Stimulated activated CD4-positive, alpha-beta T cell treated with anti-CD3 and anti-CD28 coated beads, Interleukin-1b, Interleukin-23, amount 100 ng/mL, for 24 hours (primary cell): ENCODE measurements at regions not wholly inside any gene's neighbourhood (a gene's known extent, or its start where the extent isn't known, plus 50 kb on each side); places are given as distances from the start of the nearest gene placed in this dataset.

Experiments
- DNase-seq, 4 experiments: peaks; one replicate each; pipeline ENCODE4 v3.0.0-alpha.2; 2020; ENCODE audit warnings: low read depth in 4 of 4, low spot score in 1 of 4

DNA sequence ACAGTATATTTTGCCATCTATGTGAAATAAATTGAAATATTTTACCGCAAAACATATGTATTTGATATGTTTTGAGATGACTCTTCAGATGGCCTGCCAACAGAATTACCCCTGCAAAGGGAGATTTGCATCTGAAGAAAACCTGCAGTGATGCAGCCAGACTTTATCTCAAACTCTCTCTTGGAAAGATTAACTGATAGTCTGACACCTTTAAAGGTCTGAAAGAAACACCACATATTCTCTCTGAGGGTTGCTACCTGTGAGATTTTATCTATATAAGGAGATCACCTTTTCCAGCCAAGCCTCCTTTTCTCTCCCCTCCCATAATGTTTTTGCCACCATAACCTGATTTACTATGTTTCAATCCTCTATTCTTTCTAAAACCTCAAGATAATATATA lies 1106.3 kb upstream of the IGFBP7 start:
- DNase-seq = no peak

DNA sequence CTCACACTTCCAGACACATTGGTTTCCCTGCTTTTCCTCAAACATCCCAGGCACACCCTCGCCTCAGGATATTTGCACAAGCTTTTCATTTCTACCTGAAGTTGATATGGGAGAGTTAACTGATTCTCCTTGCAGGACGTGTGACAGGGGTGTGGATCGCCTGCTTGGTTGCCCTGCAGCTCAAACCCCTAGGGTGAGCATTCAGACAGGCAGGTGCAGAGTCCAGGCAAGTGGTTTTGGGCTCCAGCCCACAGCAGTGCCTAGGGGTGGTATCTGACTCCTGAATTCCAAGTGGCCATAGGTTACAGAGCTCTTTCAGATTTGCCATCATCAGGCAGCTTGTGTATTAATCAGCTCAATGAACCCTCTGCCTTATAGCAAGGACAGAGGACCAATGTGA lies 1104.2 kb upstream of the IGFBP7 start:
- no peak for DNase-seq

DNA sequence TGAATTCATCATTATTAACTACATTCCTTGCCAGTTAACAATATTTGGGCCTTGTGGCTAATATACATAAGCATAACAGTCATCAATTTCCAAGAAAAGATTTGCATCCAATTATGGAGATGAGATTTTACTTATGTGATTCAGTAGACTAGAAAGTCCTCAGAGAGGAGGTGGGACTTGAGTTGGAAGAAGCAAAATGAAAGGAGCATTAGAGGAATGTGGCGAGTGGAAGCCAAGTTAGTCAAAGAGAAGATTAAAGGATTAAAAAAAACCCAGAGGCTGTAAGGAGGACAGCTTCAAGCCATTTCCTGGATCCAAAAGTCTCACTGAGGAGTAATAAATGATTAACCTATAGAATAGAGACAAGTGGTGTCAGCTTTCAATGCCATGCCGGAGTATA lies 1099.4 kb upstream of the IGFBP7 start:
- DNase-seq = no peak

DNA sequence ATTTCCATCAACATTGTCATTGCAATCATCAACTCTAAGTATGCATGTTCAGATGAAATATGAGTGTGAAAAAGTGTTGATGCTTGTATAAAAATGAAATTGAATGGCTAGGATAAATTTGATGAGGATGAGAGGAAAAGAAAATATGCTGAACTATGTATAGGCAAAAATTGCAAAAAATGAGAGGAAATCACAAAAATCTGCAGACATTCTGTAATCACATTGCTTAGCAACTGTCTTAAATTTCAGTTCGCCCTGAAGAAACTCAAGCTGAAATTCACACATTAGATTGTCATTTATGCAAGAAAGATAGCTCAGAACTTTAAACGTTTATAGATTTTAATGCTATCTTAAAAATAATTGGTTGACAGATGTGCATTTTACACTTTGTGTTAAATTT lies 1098.8 kb upstream of the IGFBP7 start:
- DNase-seq = no peak

DNA sequence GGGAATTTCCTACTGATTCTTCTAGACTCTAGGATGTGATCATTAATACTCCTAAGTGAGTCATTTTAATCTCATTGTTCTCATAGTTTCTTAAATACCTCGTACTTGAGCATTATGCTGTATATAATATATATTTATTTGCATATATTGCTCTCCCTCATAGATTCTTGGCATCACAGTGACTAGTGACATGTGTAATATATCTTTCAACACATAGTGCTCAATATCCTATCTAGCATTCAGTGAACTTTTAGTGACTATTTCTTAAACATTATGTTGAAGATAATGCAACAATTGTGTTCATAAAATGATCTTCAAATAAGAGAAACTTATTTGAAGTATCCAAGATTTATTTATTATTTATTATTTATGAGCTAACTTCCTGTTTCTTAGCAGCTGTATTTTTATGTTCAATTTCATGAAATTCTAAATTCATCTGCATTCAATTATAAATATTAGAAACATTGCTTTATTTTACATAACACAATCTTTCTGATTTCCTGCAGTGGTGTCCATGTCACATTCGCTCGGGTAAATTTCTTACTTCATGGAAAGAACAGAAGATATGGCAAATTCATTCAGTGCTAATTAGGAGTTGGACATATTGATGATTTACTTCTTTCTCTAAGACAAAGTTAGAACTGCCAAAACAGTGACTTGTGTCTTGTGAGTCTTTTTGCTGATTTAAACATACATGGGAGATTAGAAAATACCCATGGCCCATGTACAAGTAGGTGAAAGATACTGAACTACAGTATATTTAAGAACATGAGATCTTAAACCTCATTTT lies 1095.5 kb upstream of the IGFBP7 start:
- DNase-seq = no peak

DNA sequence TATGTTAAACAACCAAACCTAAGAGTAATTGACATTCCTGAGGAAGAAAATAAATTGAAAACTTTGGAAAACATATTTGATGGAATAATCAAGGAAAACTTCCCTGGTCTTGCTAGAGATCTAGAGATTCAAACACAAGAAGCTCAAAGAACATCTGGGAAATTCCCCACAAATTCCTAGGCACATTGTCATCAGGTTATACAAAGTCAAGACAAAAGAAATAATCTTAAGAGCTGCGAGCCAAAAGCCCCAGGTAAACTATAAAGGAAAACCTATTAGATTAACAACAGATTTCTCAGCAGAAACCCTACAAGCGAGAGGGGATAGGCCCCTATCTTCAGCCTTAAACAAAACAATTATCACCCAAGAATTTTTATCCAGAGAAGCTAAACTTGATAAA lies 1082.0 kb upstream of the IGFBP7 start:
- no peak for DNase-seq

DNA sequence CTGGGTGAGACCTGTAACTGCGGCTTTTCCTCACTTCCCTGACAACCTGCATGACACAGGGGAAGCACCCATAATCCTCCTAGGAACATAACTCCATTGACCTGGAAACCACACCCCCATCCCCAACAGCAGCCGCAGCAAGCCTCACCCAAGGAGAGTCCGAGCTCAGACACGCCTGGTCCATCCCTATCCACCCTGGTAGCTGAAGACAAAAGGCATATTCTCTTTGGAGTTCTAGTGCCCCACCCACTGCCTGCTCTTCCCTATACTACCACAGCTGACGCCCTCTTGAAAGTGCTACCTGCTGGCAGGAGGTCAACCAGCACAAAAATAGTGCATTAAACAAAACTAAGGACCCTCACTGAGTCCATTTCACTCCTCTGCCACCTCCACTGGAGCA lies 1080.9 kb upstream of the IGFBP7 start:
- no peak for DNase-seq

DNA sequence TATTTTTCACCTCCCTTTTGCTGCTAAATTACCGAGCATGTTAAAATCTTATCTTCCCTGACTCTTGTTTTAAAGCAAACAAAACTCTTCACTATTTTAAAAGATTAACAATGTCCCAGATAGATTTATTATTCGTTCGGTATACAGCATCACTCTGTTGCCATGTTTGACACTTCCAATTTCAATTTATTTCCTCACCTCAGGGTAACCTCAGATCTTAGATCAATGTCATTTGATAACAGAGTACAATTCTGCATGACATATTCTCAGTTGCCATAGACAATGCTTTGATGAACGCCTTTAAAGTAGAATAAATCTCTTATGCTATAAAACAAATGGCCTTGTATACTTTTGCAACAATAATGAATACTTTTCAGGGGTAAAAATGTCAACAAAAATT lies 1078.1 kb upstream of the IGFBP7 start:
- DNase-seq = no peak

DNA sequence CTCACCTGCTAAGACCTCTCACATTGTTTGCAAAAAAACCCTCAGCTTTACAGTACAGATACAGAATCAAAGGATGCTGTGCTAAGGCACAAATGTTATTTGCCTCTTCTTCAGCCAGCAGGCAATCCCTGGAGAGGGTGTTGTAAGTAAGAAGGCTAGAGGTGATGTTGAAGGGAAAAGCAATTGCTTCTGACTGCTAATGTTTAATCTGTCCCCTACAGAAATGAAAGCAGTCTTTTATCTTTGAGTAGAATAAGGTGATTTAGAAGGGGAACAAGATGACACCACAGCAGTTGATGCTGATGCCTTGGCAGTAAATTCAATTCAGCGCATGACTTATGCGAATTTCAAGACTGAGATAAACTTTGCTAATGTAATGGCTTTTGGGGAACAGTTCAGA lies 1064.8 kb upstream of the IGFBP7 start:
- DNase-seq = no peak

DNA sequence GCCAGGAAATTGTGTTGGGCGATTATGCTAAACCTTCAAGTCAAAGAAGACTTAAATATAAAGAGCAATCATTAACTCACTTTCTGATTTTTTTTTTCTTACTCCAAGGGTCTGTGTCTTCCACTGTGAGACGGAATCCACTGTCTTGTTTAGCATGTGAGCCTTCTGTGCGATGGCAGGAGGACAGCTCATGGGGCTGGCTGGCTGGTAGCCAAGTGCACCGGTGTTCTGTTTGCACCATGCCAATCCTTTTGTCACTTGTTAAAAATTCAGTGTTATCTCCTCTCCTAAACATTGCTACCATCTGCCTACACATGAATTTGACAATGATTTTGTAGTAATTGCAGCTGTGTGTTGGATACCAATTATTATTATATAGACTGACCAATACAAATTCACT lies 1056.3 kb upstream of the IGFBP7 start:
- no peak for DNase-seq

DNA sequence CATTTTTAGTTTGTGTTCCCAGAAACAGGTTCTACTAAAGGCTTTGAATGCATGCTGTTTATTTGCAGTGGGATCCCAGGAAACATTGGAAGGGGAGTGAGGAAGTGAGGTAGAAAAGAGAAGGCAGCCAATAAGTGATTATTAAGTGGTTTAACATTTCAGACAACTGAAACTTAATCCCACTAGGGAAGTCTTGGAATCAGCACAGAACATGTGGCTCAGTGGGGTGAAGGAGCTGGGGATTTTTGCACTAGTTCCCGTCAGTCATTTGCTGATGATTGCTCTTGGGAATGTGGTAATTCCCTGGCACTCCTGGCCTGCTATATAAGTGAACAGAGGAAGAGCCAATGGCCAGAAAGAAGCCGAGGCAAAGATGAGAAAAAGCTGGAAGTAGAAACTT lies 1053.0 kb upstream of the IGFBP7 start:
- DNase-seq = no peak

DNA sequence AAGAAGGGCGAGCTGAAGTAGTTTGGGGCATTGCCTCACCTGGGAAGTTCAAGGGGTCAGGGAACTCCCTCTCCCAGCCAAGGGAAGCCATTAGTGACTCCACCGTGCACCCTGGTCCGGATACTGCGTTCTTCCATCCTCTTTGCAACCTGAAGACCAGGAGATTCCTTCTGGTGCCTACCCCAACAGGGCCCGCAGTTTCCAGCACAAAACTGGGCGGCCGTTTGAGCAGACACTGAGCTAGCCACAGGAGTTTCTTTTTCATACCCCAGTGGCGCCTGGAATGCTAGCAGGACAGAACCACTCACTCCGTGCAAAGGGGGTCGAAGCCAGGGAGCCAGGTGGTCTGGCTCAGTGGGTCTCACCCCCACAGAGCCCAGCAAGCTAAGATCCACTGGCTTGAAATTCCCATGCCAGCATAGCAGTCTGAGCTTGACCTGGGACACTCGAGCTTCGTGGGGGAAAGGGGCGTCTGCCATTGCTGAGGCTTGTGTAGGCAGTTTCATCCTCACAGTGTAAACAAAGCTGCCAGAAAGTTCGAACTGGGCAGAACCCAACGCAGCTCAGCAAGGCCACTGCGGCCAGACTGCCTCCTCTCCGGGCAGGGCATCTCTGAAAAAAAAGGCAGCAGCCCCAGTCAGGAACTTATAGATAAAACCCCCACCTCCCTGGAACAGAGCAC lies 1039.4 kb upstream of the IGFBP7 start:
- no peak for DNase-seq

DNA sequence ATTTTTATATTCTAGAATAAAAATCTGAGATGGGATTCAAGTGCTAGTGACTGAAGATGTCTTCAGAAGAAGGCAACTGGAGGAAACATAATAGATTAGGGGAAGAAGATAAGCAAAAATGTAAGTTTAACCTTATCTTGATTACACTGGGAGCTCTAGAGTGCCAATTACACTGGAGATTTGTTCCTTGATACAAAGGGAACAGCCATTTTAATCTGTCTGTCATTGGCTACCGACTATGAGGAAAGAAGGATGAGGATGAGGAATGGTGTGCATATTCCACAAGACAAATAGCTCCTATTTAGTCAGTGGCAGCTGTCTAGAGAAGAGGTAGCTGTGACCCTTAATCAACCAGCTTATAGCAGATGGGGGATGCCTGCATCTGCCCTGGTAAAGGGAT lies 1034.5 kb upstream of the IGFBP7 start:
- no peak for DNase-seq

DNA sequence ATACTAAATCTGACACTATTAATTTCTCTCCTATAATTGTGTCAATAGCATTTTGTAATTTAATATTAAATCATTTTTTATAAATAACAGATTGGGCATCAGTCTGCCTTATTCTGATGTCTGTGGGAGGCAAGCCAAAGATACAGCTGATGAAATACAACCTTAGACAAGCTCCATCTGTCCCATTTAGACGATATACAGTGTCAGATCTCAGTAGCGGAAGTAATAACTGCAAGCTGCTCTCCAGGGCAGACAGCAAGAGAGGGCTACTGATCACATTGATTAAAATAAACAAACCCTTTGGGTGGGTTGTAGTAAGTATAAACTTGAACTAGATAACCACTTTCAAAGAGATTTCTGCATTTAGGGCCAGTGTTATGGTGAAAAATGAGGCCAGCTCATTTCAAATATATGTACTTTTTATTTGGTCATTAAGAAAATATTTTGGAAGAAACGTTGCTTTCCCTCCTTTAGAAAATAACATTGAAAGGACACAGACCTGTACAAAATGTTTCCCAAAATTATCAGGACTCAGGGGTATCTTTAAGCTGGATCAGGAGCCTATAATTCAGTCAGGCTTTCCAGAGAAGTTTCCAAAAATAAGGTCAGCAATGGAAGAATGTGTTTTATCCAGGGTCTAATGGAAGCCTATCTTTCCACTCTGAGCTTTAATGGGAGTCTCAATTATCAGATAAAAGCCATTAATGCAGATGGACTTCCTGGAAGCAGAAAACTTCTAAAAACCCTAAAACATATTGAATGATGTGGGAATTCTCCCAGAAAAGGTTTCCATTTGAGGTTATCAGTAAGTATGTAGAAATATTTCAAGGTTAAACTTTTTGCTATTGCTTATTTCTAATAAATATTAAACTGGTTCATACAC lies 1028.8 kb upstream of the IGFBP7 start:
- no peak for DNase-seq

DNA sequence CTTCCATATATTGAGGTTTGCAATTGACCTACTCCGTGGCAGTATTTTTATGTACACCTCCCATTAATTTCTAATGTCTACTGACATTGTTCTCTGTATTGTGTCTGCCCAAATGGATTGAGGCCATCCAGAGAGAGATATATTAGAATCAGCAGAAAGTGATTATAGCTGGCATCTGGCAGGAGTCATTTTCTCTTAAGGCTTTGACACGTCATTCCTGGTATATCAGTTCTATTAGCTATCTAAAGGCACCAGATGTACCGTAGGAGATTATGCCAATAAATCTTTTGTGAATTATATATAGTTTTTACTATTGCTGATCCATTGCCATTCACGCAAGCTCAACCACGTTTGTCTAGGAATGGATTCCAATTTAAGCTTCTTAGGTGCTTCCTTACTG lies 1026.4 kb upstream of the IGFBP7 start:
- no peak for DNase-seq

DNA sequence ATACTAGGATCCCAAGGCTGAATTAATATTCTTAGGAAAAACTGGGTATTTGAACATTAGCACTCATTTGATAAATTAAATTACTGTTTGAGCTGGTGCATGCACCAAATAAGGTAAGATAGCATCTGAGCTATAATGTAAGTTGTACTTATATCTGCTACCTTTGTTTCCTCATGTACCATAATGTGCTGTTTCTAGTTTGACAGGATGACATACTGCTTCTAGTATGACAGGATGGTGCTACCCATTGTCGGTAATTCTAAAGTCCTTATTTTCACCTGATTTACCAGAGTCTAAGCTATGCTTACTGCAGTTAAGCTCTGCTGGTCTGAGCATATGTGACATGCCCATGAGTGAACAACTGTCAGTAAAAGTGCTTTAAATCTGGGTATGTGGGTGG lies 1017.5 kb upstream of the IGFBP7 start:
- DNase-seq = no peak

DNA sequence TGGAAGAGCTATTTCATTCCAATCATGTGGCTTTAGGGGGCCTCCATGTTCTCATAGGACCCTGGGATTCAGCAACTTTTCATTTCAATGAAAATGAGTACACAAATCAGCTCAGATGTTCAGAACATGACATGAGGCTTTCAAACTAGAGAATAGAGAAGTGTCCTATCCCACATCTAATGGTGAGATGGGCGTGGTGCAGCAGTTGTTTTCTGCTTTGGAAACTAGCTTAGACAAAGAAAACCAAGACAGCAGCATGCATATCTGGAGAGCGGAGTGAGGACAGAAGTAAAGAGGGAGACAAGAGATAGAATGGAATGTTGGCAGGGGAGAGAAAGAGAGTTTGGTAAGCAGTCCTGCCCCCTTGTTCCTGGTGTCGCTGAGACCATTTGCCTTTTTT lies 1009.1 kb upstream of the IGFBP7 start:
- no peak for DNase-seq

DNA sequence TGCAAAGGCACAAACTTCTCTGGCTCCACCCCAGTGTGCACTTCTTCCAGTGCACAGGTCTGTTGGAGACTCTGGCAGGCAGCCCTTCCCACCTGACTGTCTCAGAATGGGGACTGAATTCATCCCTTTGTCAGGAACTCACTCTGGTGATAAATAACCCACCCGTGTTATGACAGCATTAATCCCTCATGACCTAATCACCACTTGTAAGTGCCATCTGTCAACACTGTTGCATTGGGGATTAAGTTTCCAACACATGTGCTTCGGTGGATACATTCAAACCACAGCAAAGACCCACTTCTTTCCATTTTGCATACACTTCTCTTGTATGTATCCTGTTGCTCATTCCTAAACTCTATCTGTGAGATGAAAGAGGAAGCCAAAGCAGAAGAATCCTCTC lies 1002.9 kb upstream of the IGFBP7 start:
- no peak for DNase-seq

DNA sequence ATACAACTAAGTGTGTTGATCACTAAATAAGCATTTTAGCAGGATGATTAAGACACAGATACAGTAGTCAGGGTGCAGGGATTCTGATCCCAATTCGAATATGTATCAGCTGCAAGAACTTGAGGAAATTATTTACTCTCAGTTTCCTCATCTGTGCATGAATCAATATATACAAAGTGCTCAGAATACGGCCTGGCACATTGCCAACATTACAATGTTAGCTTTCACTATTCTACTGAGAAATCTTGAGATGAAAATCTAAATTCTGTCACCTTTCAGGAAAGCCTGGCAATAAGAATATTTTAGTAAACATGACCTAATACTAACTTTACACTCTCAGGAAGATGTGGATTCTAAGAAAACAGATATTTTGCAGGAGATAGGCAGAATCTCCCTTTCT lies 1001.6 kb upstream of the IGFBP7 start:
- no peak for DNase-seq

DNA sequence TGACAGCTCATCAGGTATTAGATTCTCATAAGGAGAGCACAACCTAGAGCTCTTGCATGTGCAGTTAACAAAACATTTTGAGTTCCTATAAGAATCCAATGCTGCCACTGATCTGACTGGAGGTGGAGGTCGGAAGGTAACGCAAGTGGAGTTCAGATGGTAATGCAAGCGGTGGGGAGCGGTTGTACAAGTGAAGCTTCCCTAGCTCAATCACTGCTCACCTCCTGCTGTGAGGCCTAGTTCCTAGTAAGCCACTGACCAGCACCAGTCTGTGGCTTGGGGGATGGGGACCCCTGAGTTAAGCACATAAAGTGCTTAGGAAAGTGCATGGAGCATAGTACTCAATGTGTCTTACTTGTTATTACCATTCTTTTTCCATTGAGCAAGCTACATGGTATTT lies 983.2 kb upstream of the IGFBP7 start:
- no peak for DNase-seq

DNA sequence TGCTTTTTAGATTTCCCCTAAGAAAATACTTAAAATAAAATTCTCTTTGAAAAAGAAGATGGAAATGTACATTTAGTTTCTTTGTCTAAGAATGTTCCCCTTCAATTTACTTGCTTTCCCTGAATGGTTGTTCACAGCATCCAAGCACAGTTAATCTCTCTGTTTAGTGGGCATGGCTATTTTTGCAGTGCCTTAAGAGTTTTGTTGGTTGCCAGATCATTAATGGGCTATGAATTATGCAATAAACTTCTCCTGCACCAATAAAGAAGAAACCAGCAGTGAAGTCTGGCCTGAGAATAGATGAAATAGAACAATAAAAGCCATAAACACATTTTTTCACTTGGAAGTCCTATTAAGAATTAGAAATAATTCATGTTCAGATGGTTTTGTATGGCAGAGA lies 980.4 kb upstream of the IGFBP7 start:
- no peak for DNase-seq

DNA sequence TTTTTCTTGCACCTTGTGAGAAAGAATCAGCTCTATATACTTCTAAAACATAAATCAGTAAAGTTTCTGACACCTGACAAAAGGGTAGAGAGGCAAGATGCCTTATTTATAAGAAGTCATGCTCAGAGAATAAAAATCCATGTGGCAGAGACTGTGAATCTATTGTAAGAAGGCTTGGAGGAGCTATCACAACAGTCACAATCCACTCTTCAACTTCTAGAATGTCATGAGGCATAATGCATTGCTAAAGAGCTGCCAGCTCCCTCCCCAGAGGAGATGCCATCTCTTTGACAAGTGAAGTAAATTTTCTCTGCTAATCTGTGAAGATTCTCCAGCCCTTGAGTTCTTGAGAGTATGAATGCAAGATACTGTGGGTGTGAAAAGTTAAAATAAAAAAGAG lies 971.2 kb upstream of the IGFBP7 start:
- DNase-seq = no peak
